ENCODE measurements at regions not wholly inside any gene's neighbourhood (a gene's known extent, or its start where the extent isn't known, plus 50 kb on each side); places are given as distances from the start of the nearest gene placed in this dataset.

- POLR2A ChIA-PET: no interaction called here
- Mint-ChIP-seq H3K4me1 (peaks cover 12% of the 10 kb centered on the region), H3K4me3 (no peak overlapping the region), H3K27me3 (ENCODE audit: low read depth) (peaks cover 67% of the 10 kb centered on the region), H3K36me3 (no peaks in the 10 kb centered on the region), H3K27ac (no peak overlapping the region), H3K9me3 (no peaks in the 10 kb centered on the region)
- DNase-seq (ENCODE audit: low spot score) (no peak), ATAC-seq (peak; percentile 98)
- TF ChIP-seq NFATC4 (CRISPR knock-in tag; IDR thresholded peaks at IDR 0.05): no peak
- TF ChIP-seq, protein P1, sequence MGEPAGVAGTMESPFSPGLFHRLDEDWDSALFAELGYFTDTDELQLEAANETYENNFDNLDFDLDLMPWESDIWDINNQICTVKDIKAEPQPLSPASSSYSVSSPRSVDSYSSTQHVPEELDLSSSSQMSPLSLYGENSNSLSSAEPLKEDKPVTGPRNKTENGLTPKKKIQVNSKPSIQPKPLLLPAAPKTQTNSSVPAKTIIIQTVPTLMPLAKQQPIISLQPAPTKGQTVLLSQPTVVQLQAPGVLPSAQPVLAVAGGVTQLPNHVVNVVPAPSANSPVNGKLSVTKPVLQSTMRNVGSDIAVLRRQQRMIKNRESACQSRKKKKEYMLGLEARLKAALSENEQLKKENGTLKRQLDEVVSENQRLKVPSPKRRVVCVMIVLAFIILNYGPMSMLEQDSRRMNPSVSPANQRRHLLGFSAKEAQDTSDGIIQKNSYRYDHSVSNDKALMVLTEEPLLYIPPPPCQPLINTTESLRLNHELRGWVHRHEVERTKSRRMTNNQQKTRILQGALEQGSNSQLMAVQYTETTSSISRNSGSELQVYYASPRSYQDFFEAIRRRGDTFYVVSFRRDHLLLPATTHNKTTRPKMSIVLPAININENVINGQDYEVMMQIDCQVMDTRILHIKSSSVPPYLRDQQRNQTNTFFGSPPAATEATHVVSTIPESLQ (CRISPR knock-in tag; IDR thresholded peaks at IDR 0.05): no peak
- TF ChIP-seq ZBTB43 (CRISPR knock-in tag; IDR thresholded peaks at IDR 0.05): no peak
- no peak for TF ChIP-seq CBFB (CRISPR knock-in tag; IDR thresholded peaks at IDR 0.05; ENCODE audit: low read depth)
- TF ChIP-seq USF1 (CRISPR knock-in tag; IDR thresholded peaks at IDR 0.05): no peak
- TF ChIP-seq, protein P2, sequence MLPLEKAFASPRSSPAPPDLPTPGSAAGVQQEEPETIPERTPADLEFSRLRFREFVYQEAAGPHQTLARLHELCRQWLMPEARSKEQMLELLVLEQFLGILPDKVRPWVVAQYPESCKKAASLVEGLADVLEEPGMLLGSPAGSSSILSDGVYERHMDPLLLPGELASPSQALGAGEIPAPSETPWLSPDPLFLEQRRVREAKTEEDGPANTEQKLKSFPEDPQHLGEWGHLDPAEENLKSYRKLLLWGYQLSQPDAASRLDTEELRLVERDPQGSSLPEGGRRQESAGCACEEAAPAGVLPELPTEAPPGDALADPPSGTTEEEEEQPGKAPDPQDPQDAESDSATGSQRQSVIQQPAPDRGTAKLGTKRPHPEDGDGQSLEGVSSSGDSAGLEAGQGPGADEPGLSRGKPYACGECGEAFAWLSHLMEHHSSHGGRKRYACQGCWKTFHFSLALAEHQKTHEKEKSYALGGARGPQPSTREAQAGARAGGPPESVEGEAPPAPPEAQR (CRISPR knock-in tag; IDR thresholded peaks at IDR 0.05): no peak
- TF ChIP-seq ERG (CRISPR knock-in tag; IDR thresholded peaks at IDR 0.05): no peak
- no peak for TF ChIP-seq FOXP1 (CRISPR knock-in tag; IDR thresholded peaks at IDR 0.05; ENCODE audit: borderline replicate concordance)
- TF ChIP-seq TEAD4 (CRISPR knock-in tag; IDR thresholded peaks at IDR 0.05): no peak
- no peak for TF ChIP-seq ZBTB21 (CRISPR knock-in tag; IDR thresholded peaks at IDR 0.05; ENCODE audit: borderline replicate concordance)
- TF ChIP-seq, protein P3, sequence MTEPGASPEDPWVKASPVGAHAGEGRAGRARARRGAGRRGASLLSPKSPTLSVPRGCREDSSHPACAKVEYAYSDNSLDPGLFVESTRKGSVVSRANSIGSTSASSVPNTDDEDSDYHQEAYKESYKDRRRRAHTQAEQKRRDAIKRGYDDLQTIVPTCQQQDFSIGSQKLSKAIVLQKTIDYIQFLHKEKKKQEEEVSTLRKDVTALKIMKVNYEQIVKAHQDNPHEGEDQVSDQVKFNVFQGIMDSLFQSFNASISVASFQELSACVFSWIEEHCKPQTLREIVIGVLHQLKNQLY (CRISPR knock-in tag; IDR thresholded peaks at IDR 0.05): no peak
- no peak for TF ChIP-seq JUN (CRISPR knock-in tag; IDR thresholded peaks at IDR 0.05)
- no peak for TF ChIP-seq NR1H2 (CRISPR knock-in tag; IDR thresholded peaks at IDR 0.05)
- TF ChIP-seq ZNF232 (CRISPR knock-in tag; IDR thresholded peaks at IDR 0.05): no peak
- TF ChIP-seq, protein P4, sequence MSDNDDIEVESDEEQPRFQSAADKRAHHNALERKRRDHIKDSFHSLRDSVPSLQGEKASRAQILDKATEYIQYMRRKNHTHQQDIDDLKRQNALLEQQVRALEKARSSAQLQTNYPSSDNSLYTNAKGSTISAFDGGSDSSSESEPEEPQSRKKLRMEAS (CRISPR knock-in tag; IDR thresholded peaks at IDR 0.05): no peak
- CTCF ChIA-PET: no interaction called here
Measured at GRCh38 chr3:95883801-95884200, 930.6 kb upstream of the EPHA6 start.

- no peak overlapping the region for H3K27ac Mint-ChIP-seq
- no peak overlapping the region for H3K4me3 Mint-ChIP-seq
- peaks cover 12% of the 10 kb centered on the region for H3K4me1 Mint-ChIP-seq
- no peaks in the 10 kb centered on the region for H3K36me3 Mint-ChIP-seq
- no peak for ATAC-seq
- H3K9me3 Mint-ChIP-seq: no peaks in the 10 kb centered on the region
- DNase-seq (ENCODE audit: low spot score): no peak
- ChIA-PET POLR2A (no interaction called here), CTCF (no interaction called here)
- H3K27me3 Mint-ChIP-seq (ENCODE audit: low read depth): peaks cover 50% of the 10 kb centered on the region
- TF ChIP-seq RELA (CRISPR knock-in tag; IDR thresholded peaks at IDR 0.05; ENCODE audit: borderline replicate concordance) (no peak), ERG (CRISPR knock-in tag; IDR thresholded peaks at IDR 0.05) (no peak), KAT7 (CRISPR knock-in tag; IDR thresholded peaks at IDR 0.05; ENCODE audit: borderline replicate concordance) (no peak), ZNF425 (CRISPR knock-in tag; conservative IDR thresholded peaks at IDR 0.05) (no peak), ZNF219 (CRISPR knock-in tag; IDR thresholded peaks at IDR 0.05; ENCODE audit: borderline replicate concordance) (no peak), GRHL2 (CRISPR knock-in tag; IDR thresholded peaks at IDR 0.05; ENCODE audit: insufficient replicate concordance, severe bottlenecking) (no peak), TP53 (CRISPR knock-in tag; IDR thresholded peaks at IDR 0.05) (no peak), IRF2 (CRISPR knock-in tag; IDR thresholded peaks at IDR 0.05; ENCODE audit: borderline replicate concordance, low read depth) (no peak), ZNF416 (CRISPR knock-in tag; IDR thresholded peaks at IDR 0.05) (no peak)
- TF ChIP-seq, protein P3 (CRISPR knock-in tag; IDR thresholded peaks at IDR 0.05): no peak
Measured at GRCh38 chr3:95886616-95887015, 927.8 kb upstream of the EPHA6 start.

Measured in WTC11 (cell line).